DND-41 (cell line): ENCODE measurements at regions not wholly inside any gene's neighbourhood (a gene's known extent, or its start where the extent isn't known, plus 50 kb on each side); places are given as distances from the start of the nearest gene placed in this dataset.

ENCODE experiments used
- EZH2 ChIP-seq: IDR thresholded peaks from 3 replicates; pipeline ENCODE4 v1.6.1; 2012; ENCODE audit warnings: borderline replicate concordance, low read depth, mild to moderate bottlenecking, moderate library complexity, low read length, inconsistent platforms; ENCODE audit not compliant: severe bottlenecking
- TF ChIP-seq, protein P1 (sequence below): IDR thresholded peaks from 2 replicates; pipeline ENCODE4 v1.5.1; 2012; ENCODE audit warnings: borderline replicate concordance, low read length, moderate library complexity, mild to moderate bottlenecking; ENCODE audit not compliant: poor library complexity, severe bottlenecking; ENCODE audit errors: extremely low read depth

GRCh38 chr17:72565006-72565405, 444.2 kb downstream of the SOX9 start:
- TF ChIP-seq, protein P1, sequence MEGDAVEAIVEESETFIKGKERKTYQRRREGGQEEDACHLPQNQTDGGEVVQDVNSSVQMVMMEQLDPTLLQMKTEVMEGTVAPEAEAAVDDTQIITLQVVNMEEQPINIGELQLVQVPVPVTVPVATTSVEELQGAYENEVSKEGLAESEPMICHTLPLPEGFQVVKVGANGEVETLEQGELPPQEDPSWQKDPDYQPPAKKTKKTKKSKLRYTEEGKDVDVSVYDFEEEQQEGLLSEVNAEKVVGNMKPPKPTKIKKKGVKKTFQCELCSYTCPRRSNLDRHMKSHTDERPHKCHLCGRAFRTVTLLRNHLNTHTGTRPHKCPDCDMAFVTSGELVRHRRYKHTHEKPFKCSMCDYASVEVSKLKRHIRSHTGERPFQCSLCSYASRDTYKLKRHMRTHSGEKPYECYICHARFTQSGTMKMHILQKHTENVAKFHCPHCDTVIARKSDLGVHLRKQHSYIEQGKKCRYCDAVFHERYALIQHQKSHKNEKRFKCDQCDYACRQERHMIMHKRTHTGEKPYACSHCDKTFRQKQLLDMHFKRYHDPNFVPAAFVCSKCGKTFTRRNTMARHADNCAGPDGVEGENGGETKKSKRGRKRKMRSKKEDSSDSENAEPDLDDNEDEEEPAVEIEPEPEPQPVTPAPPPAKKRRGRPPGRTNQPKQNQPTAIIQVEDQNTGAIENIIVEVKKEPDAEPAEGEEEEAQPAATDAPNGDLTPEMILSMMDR, result no peak
- no peak for TF ChIP-seq EZH2
